ENCODE measurements at regions not wholly inside any gene's neighbourhood (a gene's known extent, or its start where the extent isn't known, plus 50 kb on each side); places are given as distances from the start of the nearest gene placed in this dataset.

GRCh38 chr4:181601103-181601502 lies 642.1 kb upstream of the TENM3 start:
- TF ChIP-seq POLR2A (IDR thresholded peaks at IDR 0.05; ENCODE audit: low read length) (no peak), GATA1 (IDR thresholded peaks at IDR 0.05; ENCODE audit: low read depth, low read length) (no peak)

Data from erythroblast (primary cell).